ENCODE measurements at regions not wholly inside any gene's neighbourhood (a gene's known extent, or its start where the extent isn't known, plus 50 kb on each side); places are given as distances from the start of the nearest gene placed in this dataset.
"Not testable (repeated sequence)": the region's sequence is repeated elsewhere in the genome, so short reads cannot be mapped to it uniquely, and the experiment has no call there.

DNA sequence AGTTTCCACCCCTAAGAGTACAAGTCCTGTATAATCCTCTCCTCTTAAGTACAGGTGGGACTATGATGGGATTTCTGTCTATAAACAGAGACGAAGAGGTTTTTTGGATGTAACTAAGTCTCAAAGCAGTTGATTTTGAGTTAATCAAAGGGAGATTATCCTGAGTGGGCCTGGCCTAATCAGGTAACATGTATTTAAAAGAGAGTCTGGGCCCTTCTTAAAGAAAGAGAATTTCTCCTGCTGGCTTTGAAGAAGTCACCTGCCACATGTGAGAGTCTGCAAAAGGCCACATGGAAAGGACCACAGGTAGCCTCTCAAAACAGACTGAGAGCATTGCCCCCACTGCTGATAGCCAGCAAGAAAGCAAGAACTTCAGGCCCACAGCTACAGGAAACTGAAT lies 142.3 kb downstream of the IRX5 start:
- no peak for DNase-seq (ENCODE audit: low spot score)

DNA sequence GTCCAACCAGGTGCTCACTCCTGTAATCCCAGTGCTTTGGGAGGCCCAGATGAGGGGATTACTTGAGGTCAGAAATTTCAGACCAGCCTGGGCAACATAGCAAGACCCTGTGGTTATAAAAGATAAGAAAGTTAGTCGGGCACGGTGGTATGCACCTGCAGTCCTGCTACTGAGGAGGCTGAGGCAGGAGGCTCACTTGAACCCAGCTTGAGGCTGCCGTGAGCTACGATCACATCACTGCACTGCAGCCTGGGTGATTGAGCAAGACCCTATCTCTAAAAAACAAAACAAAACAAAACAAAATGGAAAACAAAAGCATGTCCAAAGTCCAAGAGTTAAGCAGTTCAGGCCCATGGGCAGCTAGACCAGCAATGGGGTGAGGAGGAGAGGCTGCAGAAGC lies 143.2 kb downstream of the IRX5 start:
- DNase-seq (ENCODE audit: low spot score) = no peak

DNA sequence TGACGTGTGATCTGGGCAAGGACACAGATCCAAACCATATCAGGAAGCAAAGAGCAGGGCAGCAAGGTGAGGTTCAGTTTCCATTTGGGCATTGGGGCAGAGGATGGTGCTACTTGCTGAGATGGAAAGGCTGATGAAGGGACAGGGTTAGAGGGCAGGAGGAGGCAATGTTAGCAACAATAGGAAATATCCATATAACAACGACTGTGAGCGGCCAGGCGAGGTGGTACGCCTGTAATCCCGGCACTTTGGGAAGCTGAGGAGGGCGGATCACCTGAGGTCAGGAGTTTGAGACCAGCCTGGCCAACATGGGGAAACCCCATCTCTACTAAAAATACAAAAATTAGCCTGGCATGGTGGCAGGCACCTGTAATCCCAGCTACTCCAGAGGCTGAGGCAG lies 144.5 kb downstream of the IRX5 start:
- DNase-seq (ENCODE audit: low spot score) = not testable (repeated sequence)

GRCh38 chr16:55076053-55076452 lies 145.4 kb downstream of the IRX5 start:
- no peak for DNase-seq (ENCODE audit: low spot score)

- peak; percentile 18 for DNase-seq (ENCODE audit: low spot score)
Observed at GRCh38 chr16:55077266-55077665, 146.6 kb downstream of the IRX5 start.

- DNase-seq (ENCODE audit: low spot score) = no peak
Observed at GRCh38 chr16:55078153-55078552, 147.5 kb downstream of the IRX5 start.

DNA sequence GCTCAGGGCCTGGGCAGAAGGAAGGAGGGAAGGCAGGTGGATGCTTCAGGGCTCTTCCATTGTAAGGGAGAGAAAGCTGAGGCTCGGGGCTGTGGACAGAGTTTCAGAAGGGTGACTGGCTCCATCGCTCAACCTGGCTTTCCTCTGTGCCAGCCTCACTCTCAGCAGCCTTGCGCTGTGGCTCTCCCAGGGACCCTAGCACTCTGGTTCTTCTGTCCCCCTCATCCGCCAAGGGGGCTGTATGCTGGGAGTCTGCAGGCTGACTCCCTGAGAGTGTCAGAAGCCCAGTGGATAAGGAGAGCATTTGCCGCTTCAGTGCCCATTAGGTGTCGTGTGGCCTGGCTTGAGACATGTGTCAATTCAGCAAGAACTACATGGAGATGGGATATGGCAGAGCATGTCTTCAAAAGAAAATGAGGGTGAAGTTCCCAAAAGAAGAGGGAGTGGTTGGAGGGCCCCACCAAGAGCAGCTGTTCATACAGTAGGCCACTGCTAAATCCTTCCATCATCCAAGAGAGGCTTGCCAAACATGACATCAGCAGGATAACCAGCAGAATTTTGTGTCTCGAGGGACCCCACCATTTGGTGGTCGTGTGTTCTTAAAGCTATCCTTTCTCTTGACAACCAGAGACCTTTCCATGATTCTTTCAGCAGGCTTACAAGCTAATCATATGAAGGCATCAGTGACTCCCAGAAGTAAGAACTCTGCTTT lies 148.2 kb downstream of the IRX5 start:
- no peak for DNase-seq (ENCODE audit: low spot score)

DNA sequence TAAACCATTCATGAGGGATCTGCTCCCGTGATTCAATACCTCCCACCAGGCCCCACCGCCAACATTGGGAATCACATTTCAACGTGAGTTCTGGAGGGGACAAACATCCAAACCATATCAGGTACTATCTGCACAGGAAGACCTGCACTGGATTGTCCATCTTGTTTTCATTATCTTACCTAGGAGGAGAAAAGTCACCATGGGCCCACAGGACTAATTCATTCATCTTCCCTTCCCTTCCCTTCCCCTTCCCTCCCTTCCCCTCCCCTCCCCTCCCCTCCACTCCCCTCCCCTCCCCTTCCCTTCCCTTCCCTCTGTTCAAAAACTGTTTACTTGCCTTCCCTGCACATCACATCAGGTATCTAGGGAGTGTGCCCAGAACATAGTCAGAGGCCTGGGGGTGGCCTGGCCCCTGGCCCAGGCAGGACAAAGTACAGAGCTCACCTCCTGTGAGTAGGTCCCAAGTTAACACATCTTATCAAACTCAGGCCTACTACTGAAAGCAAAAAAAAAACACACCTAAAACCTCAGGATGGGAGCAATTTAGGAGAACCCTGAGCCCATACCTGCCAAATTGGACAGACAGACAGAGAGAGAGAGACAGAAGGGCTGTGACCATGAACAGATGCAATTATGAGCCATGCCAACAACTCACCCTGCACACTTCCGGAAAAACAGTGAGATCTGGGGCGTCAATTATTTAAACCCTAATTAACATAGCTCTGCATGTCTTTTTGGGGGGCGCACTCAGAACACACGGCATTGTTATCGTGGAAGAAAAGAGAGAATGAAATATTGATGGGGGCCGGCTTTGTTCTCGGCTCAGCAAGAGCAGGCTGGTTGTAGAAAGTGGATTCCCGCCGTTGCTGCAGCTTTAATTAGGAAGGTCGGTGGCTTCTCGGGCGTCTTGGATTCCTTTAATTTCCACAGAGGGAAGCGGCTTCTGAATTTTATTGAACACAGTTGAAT lies 151.2 kb downstream of the IRX5 start:
- DNase-seq (ENCODE audit: low spot score) = no peak

DNA sequence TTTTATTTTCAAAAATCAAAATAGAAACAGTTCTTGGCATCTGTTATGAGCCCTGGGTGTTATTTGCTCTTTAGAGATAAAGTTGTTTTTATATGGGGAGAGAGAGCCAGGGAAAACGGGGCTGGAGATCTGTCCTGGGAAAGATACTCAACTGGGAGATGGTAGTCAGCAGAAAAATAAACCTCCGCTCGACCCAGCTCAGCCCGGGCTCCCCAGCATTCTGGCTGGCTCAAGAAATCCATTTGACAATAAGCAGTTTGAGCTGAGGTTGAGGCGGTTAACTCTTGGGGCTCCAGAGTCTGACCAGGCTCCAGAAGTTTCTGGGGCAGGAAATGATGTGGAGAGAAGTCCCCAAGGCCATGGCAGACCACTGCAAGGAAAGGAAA lies 151.9 kb downstream of the IRX5 start:
- DNase-seq (ENCODE audit: low spot score) = no peak

DNA sequence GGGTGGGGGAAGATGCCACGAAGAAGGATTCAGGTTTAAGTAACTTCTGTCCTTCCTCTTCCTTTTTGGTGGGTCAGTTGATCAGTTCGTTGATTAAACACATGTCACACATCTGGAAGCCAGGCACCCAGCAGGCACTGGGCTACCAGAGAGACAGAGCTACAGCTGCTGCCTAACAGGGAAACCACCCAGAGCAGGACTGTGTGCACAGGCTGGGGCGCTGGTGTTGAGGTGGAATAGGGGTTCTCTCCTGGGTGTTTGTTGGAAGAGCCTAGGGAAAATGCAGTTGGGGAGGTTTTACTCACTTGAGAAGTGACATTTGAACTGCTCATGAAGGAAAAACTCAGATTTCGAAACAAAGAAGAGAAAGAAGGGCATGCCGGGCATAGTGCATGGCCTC lies 152.4 kb downstream of the IRX5 start:
- no peak for DNase-seq (ENCODE audit: low spot score)

- DNase-seq (ENCODE audit: low spot score) = no peak
Observed at GRCh38 chr16:55088098-55088497, 157.4 kb downstream of the IRX5 start.

GRCh38 chr16:55089600-55089999 lies 158.9 kb downstream of the IRX5 start:
- DNase-seq (ENCODE audit: low spot score) = no peak

DNA sequence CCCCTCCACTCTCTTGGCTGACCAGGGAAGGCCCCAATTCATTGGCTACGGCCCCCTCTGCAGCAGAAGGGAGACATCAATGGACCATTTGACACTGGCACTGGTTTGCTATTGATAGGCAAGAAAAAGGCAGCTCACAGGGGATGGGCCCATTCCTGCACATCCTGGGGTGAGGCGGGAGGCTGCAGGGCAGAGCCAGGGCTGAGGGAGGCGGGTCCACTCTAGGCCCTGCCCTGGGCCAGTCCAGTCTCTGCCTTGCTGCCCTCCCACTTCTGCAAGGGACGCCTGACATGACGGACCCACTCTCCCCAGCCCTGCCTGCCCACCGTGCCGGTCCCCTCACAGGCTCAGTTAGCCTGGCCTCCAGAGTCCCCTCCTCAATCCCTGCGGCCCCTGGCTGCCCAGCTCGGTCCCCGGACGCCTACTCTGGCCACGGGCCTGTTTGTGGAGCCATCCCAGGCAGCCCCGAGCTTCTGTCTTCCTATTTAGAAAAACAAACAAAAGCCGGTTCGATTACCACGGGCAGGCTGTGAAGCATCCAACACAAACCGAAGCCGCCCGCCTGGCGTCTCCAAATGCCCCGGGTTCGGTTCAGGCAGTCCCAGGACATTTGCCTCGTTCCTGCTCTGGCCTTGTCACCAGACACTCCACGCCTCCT lies 160.7 kb downstream of the IRX5 start:
- no peak for DNase-seq (ENCODE audit: low spot score)

- DNase-seq (ENCODE audit: low spot score) = no peak
Observed at GRCh38 chr16:55091871-55092230, 161.2 kb downstream of the IRX5 start.

- no peak for DNase-seq (ENCODE audit: low spot score)
Observed at GRCh38 chr16:55100100-55100499, 169.4 kb downstream of the IRX5 start.

DNA sequence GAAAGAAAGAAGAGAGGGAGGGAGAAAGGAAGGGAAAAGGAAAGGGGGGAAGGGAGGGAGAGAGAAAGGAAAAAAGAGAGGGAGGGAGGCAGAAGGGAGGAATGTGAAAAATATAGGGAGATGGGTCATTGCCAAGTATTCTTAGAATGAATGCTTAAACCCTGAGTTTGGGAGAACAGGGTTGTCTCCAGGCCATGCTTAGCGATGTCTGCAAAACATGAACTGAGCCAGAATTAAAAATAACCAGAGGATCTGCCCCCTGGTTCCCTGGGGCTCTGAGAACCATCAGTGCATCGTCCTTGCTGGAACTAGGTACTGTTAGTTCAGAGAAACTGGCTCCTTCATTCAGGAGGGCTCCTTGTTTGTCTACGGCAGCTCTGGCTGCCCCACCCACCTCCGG lies 170.4 kb downstream of the IRX5 start:
- no peak for DNase-seq (ENCODE audit: low spot score)

GRCh38 chr16:55102077-55102476 lies 171.4 kb downstream of the IRX5 start:
- DNase-seq (ENCODE audit: low spot score) = no peak

DNA sequence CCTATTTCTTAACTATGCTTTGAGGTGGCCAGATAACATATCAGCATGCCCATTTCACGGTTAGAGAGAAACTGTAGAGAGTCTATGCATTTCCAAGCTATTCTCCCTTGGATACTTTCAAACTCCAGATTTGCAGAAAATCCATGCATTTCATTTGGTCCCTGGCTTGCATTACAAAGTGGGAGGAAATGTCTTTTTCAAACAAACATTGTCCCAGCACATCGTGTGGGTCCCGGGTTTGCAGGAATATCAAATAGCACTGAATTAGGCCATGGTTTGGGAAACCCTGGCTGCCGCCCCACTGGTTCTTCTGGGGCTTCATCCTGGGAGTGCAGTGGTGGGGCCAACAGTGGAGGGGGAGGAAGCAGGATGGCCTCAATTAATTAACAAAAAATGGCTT lies 171.9 kb downstream of the IRX5 start:
- no peak for DNase-seq (ENCODE audit: low spot score)

DNA sequence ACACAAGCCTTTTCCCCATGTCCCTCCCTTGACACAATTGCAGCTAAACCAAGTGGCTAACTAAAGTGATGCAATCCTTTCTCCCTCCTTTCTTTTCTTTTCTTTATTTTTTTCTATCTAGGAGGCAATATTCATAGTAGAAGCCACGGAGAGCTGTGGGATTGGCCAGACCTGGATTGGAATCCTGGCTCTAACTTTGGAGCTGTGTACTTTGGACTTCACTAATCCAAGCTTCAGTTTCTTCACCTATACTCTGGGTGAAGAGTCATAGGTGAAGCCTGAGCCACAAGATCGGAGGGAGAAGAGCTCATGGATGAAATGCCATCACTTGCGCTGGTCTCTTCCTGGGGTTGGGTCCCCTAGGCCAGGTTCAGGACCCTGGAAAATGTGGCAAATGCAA lies 177.2 kb downstream of the IRX5 start:
- DNase-seq (ENCODE audit: low spot score) = no peak

DNA sequence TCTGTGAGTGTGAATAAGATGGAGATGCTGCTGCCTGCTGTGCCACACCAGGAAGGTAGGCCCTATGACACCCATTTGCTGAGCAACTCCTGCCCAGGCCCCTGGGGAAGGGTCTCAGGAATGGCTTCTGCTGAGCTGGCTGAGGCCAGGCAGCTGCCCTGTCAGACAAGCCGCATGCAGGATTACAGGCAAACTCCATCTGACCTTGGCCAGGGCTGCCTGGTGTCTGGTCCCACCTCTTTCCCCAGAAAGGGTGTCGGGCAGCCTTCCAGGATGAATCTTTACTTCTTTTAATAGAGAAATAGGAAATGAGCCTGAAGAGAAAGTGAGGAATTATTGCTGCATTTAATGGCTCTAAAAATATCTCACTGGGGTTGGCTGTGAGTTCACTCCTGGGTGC lies 182.5 kb downstream of the IRX5 start:
- DNase-seq (ENCODE audit: low spot score) = no peak

DNA sequence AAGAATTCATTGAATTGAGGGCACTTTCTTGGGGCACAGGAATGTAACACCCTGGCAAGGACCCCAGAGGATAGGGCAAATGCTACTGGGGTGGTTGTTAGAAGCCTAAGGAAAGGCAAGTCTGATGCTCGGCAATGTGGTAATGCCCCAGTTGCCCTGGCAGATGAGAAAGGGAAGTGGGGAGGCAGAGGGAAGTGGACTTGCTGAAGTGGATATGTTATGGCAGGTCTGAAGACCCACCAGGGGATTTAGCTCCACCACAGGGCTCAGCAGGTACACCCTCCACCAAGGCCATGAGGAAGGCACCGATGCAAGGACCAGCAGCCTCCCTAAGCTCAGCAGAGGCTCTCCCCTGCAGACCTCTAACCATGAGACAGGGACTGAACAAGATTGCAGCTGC lies 184.8 kb downstream of the IRX5 start:
- DNase-seq (ENCODE audit: low spot score) = no peak

- DNase-seq (ENCODE audit: low spot score) = peak; percentile 95
Observed at GRCh38 chr16:55116165-55116920, 185.7 kb downstream of the IRX5 start.
